Activated effector memory CD4-positive, alpha-beta T cell treated with anti-CD3 and anti-CD28 coated beads, Interleukin-2, amount 50 U/mL, for 16 hours (primary cell): ENCODE measurements at regions not wholly inside any gene's neighbourhood (a gene's known extent, or its start where the extent isn't known, plus 50 kb on each side); places are given as distances from the start of the nearest gene placed in this dataset.

Experiments
- DNase-seq: peaks from one replicate; pipeline ENCODE4 v3.0.0-alpha.2; 2020

DNA sequence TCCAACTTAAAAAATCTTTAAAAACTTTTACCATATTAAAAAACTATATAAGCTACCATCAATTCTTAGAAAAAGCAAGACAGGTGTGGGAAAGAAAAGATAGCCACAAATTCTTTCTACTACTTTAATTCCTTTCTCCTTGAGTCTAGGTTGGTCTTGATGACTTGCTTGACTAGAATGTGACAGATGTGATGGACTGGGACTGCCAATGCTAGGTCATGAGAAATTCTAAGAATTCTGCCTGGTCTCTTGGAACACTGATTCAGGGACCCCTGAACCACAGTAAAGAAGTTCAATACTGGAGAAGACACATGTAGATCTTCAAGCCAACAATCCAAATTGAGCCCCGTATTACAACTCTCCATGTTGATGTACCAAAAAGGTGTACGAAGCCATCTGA lies 326.6 kb upstream of the B3GALT2 start:
- no peak for DNase-seq

DNA sequence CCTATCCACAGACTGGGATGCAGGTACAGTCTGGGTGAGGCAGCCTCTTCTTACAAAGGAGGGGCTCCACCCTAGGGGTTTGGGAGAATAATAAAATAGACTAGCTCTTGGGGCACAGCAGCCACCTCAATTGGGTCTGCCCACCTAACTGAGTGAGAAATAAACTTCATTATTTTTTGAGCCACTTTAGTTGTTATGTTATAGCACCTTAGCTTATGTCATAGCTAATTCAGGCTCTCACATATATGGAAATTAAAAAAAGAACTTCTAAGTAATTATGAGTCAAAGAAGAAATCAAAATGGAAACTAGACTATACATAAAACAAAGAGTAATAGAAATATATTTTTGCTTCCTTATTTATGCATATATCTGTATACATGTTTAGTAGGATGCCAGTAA lies 318.5 kb upstream of the B3GALT2 start:
- DNase-seq = no peak

DNA sequence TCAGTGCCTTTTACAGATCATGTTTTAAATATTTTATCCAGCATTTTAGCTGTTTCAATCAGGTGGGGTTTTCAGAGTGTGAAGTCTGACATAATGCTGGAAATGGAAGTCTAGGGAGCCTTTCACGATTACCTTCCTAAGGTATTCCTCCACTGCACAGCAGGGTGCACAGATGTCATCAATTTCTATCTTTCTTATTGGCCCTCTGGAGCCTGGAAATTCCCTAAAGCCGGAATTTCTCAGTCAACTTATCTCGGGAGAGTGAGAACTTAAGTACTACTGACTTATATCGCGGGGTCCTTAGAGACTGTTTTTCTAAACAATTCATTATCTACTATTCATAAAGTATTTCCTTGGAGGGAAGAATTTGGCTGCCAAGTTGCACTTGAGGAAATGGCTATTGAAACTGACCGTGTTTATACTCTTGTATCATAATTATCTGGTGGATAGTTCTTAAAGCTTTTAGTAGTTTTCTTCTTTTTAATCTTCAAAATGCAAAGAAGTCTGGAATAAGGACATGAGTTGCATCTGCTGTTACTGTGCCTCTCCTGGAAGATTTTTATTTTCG lies 311.8 kb upstream of the B3GALT2 start:
- DNase-seq = no peak

DNA sequence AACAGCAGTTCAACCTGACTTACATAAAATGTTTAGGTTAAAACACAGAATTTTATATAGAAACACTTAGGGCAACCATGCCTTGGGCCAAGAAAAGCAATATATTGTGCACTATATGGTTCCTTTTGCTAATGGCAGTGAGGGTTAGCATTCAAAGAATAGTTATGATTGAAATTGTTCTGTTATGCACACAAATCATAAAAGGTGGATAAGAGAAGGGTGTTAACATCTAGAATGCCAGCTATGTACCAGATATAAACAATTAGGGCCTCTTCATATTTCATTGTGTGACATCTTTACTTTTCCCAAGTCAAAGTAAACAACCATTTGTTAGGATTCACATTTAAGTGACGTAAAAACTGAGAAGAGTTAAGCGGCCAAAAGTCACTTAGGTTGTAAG lies 308.0 kb upstream of the B3GALT2 start:
- no peak for DNase-seq

GRCh38 chr1:193489191-193489590 lies 302.8 kb upstream of the B3GALT2 start:
- no peak for DNase-seq

DNA sequence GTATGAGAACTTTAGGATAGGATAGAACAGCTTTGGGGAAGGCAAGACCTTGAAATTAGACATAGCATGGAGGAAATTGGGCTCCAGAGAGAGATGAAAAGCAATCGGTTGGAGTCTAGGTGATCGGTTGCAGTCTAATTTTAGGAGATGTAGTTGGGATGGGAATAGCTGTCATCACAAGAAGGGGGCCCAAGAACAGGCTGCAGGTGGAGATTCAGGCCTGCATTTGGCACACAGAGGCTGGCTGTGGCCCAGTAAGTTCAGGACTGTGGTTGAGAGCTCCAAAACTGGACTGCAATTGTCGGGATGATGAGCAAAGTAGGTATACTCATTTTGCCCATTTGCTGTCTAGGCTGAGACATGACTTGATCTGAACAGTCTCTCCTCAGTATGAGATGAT lies 301.3 kb upstream of the B3GALT2 start:
- DNase-seq = no peak

DNA sequence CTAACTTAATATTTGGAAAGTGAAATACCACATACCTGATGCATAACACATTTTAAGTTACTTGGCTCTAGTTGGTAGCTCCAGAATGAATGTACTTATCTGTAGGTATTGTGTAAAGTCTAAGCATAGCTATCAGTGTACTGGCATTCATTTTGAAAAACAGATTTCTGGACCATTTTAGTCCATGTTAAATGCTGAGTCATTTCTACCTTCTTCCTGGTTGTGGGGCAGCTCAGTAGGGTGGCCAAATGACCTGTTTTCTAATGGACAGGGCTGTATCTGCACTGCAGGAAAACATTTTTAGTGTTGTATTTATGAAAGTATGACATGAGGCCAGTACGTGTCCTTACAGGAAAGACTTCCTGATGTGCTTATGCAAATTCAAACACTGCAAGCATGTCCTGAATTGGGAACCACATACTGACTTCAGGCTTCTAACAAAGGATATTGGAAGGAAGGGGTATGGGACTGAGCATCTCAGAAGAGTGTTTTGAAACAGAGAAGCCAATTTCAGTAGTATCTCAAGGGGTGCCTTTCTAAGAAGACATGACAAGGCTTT lies 300.3 kb upstream of the B3GALT2 start:
- no peak for DNase-seq

- no peak for DNase-seq
These were observed 294.3 kb upstream of the B3GALT2 start for GRCh38 chr1:193480755-193481154.

GRCh38 chr1:193479187-193479586 lies 292.8 kb upstream of the B3GALT2 start:
- peak; percentile 87 for DNase-seq

DNA sequence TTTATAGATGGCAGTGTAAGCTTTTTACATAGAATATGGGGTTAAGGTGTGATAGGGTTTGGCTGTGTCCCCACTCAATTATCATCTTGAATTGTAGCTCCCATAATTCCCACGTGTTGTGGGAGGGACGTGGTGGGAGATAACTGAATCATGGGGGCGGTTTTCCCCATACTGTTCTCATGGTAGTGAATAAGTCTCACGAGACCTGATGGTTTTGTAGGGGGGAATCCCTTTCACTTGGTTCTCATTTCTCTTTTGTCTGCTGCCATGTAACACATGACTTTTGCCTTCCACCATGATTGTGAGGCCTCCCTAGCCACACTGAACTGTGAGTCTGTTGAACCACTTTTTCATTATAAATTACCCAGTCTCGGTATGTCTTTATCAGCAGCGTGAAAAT lies 290.3 kb upstream of the B3GALT2 start:
- DNase-seq = no peak

DNA sequence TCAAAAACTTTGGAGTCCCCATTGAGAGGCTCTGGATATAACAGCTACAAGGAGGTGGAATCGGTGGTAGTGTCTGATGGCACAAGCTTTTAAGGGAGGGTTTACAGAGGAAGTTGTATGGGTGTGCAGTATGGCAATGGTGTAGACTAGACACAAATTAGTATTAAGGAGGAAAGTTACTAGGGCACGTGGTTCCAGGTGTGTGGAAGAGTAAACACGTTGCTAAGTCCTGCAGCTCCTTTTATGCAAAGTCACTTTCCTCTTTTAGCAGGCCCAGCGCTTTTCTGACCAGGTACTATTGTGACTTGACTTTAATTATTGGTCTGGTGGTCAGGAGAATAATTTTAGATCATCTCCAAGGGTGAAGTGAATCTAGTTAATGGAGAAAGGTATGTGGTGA lies 287.5 kb upstream of the B3GALT2 start:
- DNase-seq = no peak

DNA sequence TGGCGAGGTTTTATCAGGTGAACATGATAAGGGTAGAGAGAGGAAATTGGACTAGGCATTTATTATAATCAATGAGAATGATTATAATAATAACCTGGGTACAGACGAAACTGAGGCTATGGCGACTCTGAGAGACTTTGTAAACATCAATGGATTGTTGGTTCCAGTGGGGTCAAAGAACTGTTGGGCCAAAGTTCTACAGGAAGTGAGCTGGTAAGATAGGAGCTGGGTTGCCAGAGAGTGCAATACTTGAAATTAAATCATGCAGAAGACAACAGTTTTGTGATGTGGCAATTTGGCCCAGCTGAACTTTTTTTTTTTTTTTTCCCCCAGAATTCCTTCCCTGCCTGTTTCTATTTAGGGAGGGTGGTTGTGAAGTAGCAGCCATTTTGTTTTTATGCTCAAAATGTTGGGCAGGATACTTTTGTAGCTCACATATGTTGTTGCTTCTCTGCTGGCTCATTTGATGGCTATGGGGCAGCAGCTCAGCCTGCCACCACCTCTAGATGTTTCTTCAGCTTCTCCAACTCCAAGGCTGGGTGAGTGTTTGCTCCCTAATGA lies 286.5 kb upstream of the B3GALT2 start:
- no peak for DNase-seq

GRCh38 chr1:193472430-193472829 lies 286.0 kb upstream of the B3GALT2 start:
- no peak for DNase-seq

GRCh38 chr1:193471981-193472380 lies 285.6 kb upstream of the B3GALT2 start:
- no peak for DNase-seq

DNA sequence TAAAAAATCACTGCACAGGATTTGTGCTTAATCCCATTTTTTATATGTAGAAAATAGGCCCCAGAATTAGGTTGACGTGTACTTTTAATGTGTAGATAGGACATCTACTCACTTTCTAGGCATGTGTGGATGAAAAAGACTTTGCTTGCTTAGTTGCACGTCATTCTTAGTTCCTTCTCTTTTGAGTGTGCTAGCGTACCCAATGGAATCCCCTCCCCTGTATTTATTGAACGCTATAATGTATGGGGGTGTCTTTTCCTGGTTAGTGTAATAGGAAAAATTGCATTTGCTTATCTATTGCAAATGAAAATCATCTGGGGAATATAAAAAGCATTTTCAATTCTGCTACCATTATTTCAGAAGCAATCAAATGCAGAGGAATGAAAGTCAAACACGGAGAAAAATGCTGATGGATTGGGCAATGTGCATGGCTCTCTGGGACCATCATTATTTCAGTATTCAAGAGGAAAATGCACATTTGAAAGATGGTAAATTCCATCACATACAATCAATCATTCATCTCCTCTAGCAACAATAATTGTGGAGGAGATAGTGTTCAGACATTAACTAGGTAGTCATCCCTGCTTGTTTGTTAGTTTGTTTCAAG lies 277.0 kb upstream of the B3GALT2 start:
- no peak for DNase-seq

GRCh38 chr1:193462629-193463320 lies 276.4 kb upstream of the B3GALT2 start:
- DNase-seq = no peak

DNA sequence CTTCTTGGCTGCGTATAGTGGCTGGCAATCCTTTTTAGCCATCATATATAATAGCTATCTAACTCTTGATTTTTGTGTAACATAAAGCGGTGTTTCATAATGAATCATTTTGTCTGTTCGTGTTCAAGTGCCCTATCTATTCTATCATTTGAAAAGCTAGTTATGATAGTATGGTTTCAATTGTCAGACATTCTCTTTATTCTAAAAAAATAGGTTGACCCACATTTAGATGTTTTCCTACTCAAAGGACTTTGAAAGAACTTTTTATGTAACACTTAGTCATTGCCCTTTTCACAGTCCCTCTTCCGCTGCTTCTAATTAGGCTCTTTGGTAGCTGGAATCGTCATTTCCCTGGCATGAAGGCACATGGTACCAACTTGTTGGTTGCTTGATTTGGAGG lies 272.2 kb upstream of the B3GALT2 start:
- DNase-seq = peak; percentile 67

- peak; percentile 64 for DNase-seq
These were observed 271.3 kb upstream of the B3GALT2 start for GRCh38 chr1:193457676-193458075.

DNA sequence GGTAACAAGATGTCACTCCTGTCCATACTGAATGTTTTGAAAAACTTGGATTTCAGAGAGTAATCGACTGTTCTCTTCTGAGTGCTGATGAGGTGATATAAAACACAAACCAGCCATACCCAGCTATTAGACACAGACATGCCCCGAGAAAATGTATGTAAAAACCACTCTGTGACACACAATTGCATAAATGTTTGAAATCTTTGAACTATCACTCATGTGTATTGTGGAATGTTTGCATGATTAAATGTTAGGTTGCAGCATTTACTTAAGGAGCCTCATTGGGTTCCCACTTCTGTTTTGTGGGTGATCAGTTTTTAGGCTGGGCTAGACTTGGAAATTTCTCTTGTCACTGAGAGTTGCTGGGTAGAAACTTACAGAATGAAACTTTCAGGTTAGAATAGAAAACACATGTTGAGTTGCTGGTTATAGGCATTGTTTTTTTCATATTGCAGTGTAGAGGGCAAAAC lies 270.4 kb upstream of the B3GALT2 start:
- DNase-seq = no peak

GRCh38 chr1:193451606-193452005 lies 265.2 kb upstream of the B3GALT2 start:
- DNase-seq = no peak

- no peak for DNase-seq
These were observed 264.6 kb upstream of the B3GALT2 start for GRCh38 chr1:193451001-193451400.

- no peak for DNase-seq
These were observed 262.5 kb upstream of the B3GALT2 start for GRCh38 chr1:193448682-193449461.

DNA sequence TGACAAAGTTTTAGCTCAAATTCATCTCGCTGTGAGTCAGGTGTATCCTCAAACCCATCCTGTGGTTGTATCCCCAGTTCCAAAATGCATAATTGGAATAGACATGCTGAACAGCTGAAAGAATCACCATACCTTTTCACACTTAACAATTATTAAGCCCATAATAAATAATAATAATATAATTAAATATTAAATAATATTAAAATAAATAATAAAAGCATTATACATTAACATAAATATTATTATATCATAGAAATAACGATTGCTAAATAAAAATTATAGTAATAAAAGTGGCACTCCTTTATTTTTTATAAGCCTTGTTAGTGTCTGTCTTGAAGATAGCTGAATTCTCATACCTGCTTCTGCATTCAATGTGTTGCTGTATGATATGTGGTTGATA lies 257.5 kb upstream of the B3GALT2 start:
- DNase-seq = no peak
